H1 (cell line): ENCODE measurements at regions not wholly inside any gene's neighbourhood (a gene's known extent, or its start where the extent isn't known, plus 50 kb on each side); places are given as distances from the start of the nearest gene placed in this dataset.

ENCODE experiments used
- CTCF ChIA-PET: fragments of 300-600 bp; sonication (Branson Sonifier 250); formaldehyde crosslinking; loops from one replicate; lab custom pipeline; 2021; ENCODE audit not compliant: partially characterized antibody; lab: Charles Lee
- POLR2A ChIA-PET: fragments of 300-600 bp; sonication (Branson Sonifier 250); formaldehyde crosslinking; loops from one replicate; lab custom pipeline; 2021; ENCODE audit warnings: inconsistent platforms; ENCODE audit not compliant: partially characterized antibody; lab: Charles Lee
- DNase-seq, 2 experiments: peaks; one replicate each; pipeline versions ENCODE4 v3.0.0 to v3.0.0-alpha.2; 2010 to 2022; ENCODE audit warnings: low spot score in 2 of 2, low read depth in 1 of 2, mixed read lengths in 1 of 2
- FAIRE-seq: peaks from 2 replicates; lab custom pipeline; 2011; peaks lifted over from hg19 to GRCh38; lab: Jason Lieb, UNC
- H2AFZ ChIP-seq: 2 replicates; pipeline ENCODE4 v1.8.1; 2012; ENCODE audit warnings: low read length, inconsistent platforms
- H2AK5ac ChIP-seq: 2 replicates; pipeline ENCODE4 v1.6.1; 2013; ENCODE audit warnings: low read depth, low read length
- H2BK120ac ChIP-seq: replicated peaks from 2 replicates; pipeline ENCODE3; 2013; ENCODE audit warnings: low read depth, low read length, inconsistent platforms
- H2BK12ac ChIP-seq: 2 replicates; pipeline ENCODE4 v1.6.1; 2013; ENCODE audit warnings: low read depth, low read length
- H2BK15ac ChIP-seq: 2 replicates; pipeline ENCODE4 v1.6.1; 2013; ENCODE audit warnings: low read length
- H2BK20ac ChIP-seq: 2 replicates; pipeline ENCODE4 v1.6.1; 2013; ENCODE audit warnings: low read length
- H2BK5ac ChIP-seq: 2 replicates; pipeline ENCODE4 v1.6.1; 2013; ENCODE audit warnings: low read depth, low read length
- H3K14ac ChIP-seq: 2 replicates; pipeline ENCODE4 v1.6.1; 2013; ENCODE audit warnings: inconsistent platforms; ENCODE audit not compliant: insufficient read length
- H3K18ac ChIP-seq: 2 replicates; pipeline ENCODE4 v1.6.1; 2013; ENCODE audit warnings: low read length; ENCODE audit errors: extremely low read depth
- H3K23ac ChIP-seq: 2 replicates; pipeline ENCODE4 v1.6.1; 2013; ENCODE audit warnings: inconsistent platforms; ENCODE audit not compliant: insufficient read length
- H3K23me2 ChIP-seq: 2 replicates; pipeline ENCODE4 v1.6.1; 2013; ENCODE audit warnings: low read depth, low read length
- H3K27ac ChIP-seq: 2 replicates; pipeline ENCODE4 v1.6.1; 2011; ENCODE audit warnings: low read depth, low read length, inconsistent platforms
- H3K27me3 ChIP-seq, 4 experiments: replicated peaks in 1 of 4; 1 replicate in 1 of 4; 2 replicates in 3 of 4; pipeline versions ENCODE4 v1.6.1 to v1.8.1; 2011 to 2013; ENCODE audit warnings: low read length in 3 of 4, mild to moderate bottlenecking in 3 of 4, inconsistent platforms in 2 of 4, mixed read lengths in 2 of 4, moderate library complexity in 1 of 4; ENCODE audit not compliant: control insufficient read depth in 3 of 4, insufficient read depth in 3 of 4; ENCODE audit errors: extremely low read depth in 1 of 4
- H3K36me3 ChIP-seq, 4 experiments: 2 replicates each; pipeline versions ENCODE4 v1.6.1 to v1.8.1; 2011 to 2013; ENCODE audit warnings: mild to moderate bottlenecking in 4 of 4, low read length in 3 of 4, moderate library complexity in 2 of 4, control low read depth in 1 of 4, inconsistent platforms in 1 of 4; ENCODE audit not compliant: insufficient read depth in 4 of 4, control insufficient read depth in 2 of 4
- H3K4ac ChIP-seq: replicated peaks from 2 replicates; pipeline ENCODE3; 2013; ENCODE audit warnings: low read length, low read depth, mixed read lengths, inconsistent platforms; ENCODE audit not compliant: insufficient read length
- H3K4me1 ChIP-seq, 4 experiments: replicated peaks in 1 of 4; 1 replicate in 1 of 4; 2 replicates in 3 of 4; pipeline versions ENCODE4 v1.6.1 to v1.8.1; 2011 to 2013; ENCODE audit warnings: low read length in 3 of 4, inconsistent platforms in 2 of 4, mixed read lengths in 1 of 4; ENCODE audit not compliant: insufficient read depth in 4 of 4, control insufficient read depth in 3 of 4
- H3K4me2 ChIP-seq, 2 experiments: 2 replicates each; pipeline versions ENCODE4 v1.6.1 to v1.8.1; 2011 to 2013; ENCODE audit warnings: low read depth in 2 of 2, low read length in 2 of 2, control low read depth in 1 of 2, inconsistent platforms in 1 of 2, mild to moderate bottlenecking in 1 of 2; ENCODE audit not compliant: insufficient read depth in 1 of 2
- H3K4me3 ChIP-seq, 4 experiments: fragments of 200-600, 300-600 bp in 1 of 4; sonication (generic), shearing (Covaris generic), sonication (Bioruptor Twin) in 1 of 4; 2 replicates each; pipeline versions ENCODE4 v1.5.1 to v1.8.1; 2011 to 2016; ENCODE audit warnings: low read length in 4 of 4, low read depth in 3 of 4, control low read depth in 2 of 4, inconsistent platforms in 2 of 4, mild to moderate bottlenecking in 2 of 4, mixed read lengths in 1 of 4, moderate library complexity in 1 of 4; ENCODE audit not compliant: insufficient read depth in 2 of 4; ENCODE audit errors: extremely low read depth in 1 of 4
- H3K56ac ChIP-seq: replicated peaks from 2 replicates; pipeline ENCODE3; 2013; ENCODE audit warnings: low read depth, mild to moderate bottlenecking, mixed read lengths, low read length, inconsistent platforms; ENCODE audit not compliant: insufficient read length
- H3K79me1 ChIP-seq: 2 replicates; pipeline ENCODE4 v1.6.1; 2013; ENCODE audit warnings: low read depth, low read length, control low read depth
- H3K79me2 ChIP-seq, 2 experiments: 2 replicates each; pipeline versions ENCODE4 v1.6.1 to v1.8.1; 2012 to 2013; ENCODE audit warnings: low read length in 2 of 2, mild to moderate bottlenecking in 2 of 2, inconsistent platforms in 1 of 2; ENCODE audit not compliant: insufficient read depth in 2 of 2, control insufficient read depth in 1 of 2
- H3K9ac ChIP-seq, 4 experiments: replicated peaks in 1 of 4; 1 replicate in 1 of 4; 2 replicates in 3 of 4; pipeline versions ENCODE4 v1.6.1 to v1.8.1; 2011 to 2013; ENCODE audit warnings: low read depth in 3 of 4, low read length in 3 of 4, control low read depth in 2 of 4, mild to moderate bottlenecking in 2 of 4, moderate library complexity in 2 of 4, inconsistent platforms in 1 of 4; ENCODE audit errors: extremely low read depth in 1 of 4
- H3K9me3 ChIP-seq, 2 experiments: 2 replicates each; pipeline versions ENCODE4 v1.6.1 to v1.8.1; 2012 to 2013; ENCODE audit warnings: mild to moderate bottlenecking in 2 of 2, moderate library complexity in 2 of 2, control low read depth in 1 of 2, inconsistent platforms in 1 of 2, low read depth in 1 of 2, low read length in 1 of 2, mixed read lengths in 1 of 2; ENCODE audit not compliant: insufficient read depth in 2 of 2
- H4K20me1 ChIP-seq, 2 experiments: replicated peaks in 1 of 2; 2 replicates each; pipeline versions ENCODE3 to v1.8.1; 2011 to 2013; ENCODE audit warnings: inconsistent platforms in 2 of 2, low read length in 2 of 2, mild to moderate bottlenecking in 1 of 2; ENCODE audit not compliant: insufficient read depth in 2 of 2, control insufficient read depth in 1 of 2
- H4K5ac ChIP-seq: 2 replicates; pipeline ENCODE4 v1.6.1; 2013; ENCODE audit warnings: low read length, low read depth, mixed read lengths, inconsistent platforms; ENCODE audit not compliant: insufficient read length
- H4K8ac ChIP-seq: 2 replicates; pipeline ENCODE4 v1.8.0; 2013; ENCODE audit warnings: mild to moderate bottlenecking, moderate library complexity, low read length, inconsistent platforms; ENCODE audit not compliant: insufficient read depth; ENCODE audit errors: extremely low read depth
- H4K91ac ChIP-seq: replicated peaks from 2 replicates; pipeline ENCODE3; 2013; ENCODE audit warnings: low read length, mixed read lengths, inconsistent platforms; ENCODE audit not compliant: insufficient read length
- CEBPB ChIP-seq: IDR thresholded peaks from 2 replicates; pipeline ENCODE4 v1.6.1; 2012; ENCODE audit warnings: low read depth, low read length
- CTBP2 ChIP-seq: IDR thresholded peaks from 2 replicates; pipeline ENCODE4 v1.7.0; 2011; ENCODE audit warnings: borderline replicate concordance, mild to moderate bottlenecking, moderate library complexity, mixed read lengths, low read length; ENCODE audit not compliant: insufficient read depth, insufficient read length
- CTCF ChIP-seq, 3 experiments: IDR thresholded peaks; 1 replicate in 2 of 3; 2 replicates in 1 of 3; pipeline versions ENCODE4 v1.5.1 to v1.6.1; 2011; ENCODE audit warnings: low read length in 3 of 3, mild to moderate bottlenecking in 3 of 3, inconsistent platforms in 2 of 3, low read depth in 1 of 3, moderate library complexity in 1 of 3; ENCODE audit not compliant: insufficient read depth in 1 of 3; ENCODE audit errors: control extremely low read depth in 1 of 3
- WGBS, 2 experiments: shearing (Covaris generic) in 1 of 2; methylation state at CpG; one replicate each; pipeline versions ENCODE4 v1.1.6 to v1.1.7; 2013 to 2015; ENCODE audit warnings: low lambda C conversion rate in 2 of 2, mixed read lengths in 2 of 2, inconsistent platforms in 1 of 2, low coverage in 1 of 2, missing lambda C conversion rate in 1 of 2; ENCODE audit not compliant: insufficient replicate concordance in 2 of 2, insufficient coverage in 1 of 2, insufficient read length in 1 of 2; ENCODE audit errors: extremely low coverage in 1 of 2, missing lambda C conversion rate in 1 of 2; 5-methylcytosine and 5-hydroxymethylcytosine counted together

GRCh38 chr1:114316204-114316603 lies 162.5 kb upstream of the SYT6 start:
- no peak overlapping the region for H4K91ac ChIP-seq
- no peak for TF ChIP-seq CEBPB
- TF ChIP-seq CTBP2 = no peak
- peak in 1 of 3 experiments; percentile 5; a peak in 1 of 4 replicates for TF ChIP-seq CTCF (IDR thresholded peaks at IDR 0.05; ENCODE audit: control extremely low read depth in 1 of 3, insufficient read depth in 1 of 3, low read depth in 1 of 3, low read length in 3 of 3)
- H2AFZ ChIP-seq = no peak overlapping the region
- H3K23me2 ChIP-seq = no peaks in the 10 kb centered on the region
- FAIRE-seq = no peak
- H3K4me2 ChIP-seq = no peak overlapping the region
- 93% methylated on average over 3 of the region's 3 CpGs; no CpG with 5 or more reads in 1 of the 2 experiments for WGBS, 2 experiments
- DNase-seq = no peak
- ChIA-PET POLR2A (no interaction called here), CTCF (interaction anchor here (1.0 to 1.5 kb wide), 5 partner anchors 22 to 331 kb away, joined by 3 to 4 read pairs (median 3); no protein-coding TSS in a partner anchor)
- no peaks in the 10 kb centered on the region for H3K4me1 ChIP-seq
- no peak overlapping the region for H3K9ac ChIP-seq
- H3K18ac ChIP-seq = no peak overlapping the region
- no peaks in the 10 kb centered on the region for H3K9me3 ChIP-seq
- no peaks in the 10 kb centered on the region for H3K27me3 ChIP-seq
- no peak overlapping the region for H2BK5ac ChIP-seq
- no peak overlapping the region for H3K56ac ChIP-seq
- H3K14ac ChIP-seq = no peak overlapping the region
- H3K23ac ChIP-seq = no peak overlapping the region
- H2BK20ac ChIP-seq = no peak overlapping the region
- H4K20me1 ChIP-seq = no peaks in the 10 kb centered on the region
- H2BK120ac ChIP-seq = no peak overlapping the region
- H3K27ac ChIP-seq = no peak overlapping the region
- H2BK12ac ChIP-seq = no peak overlapping the region
- H3K36me3 ChIP-seq = no peaks in the 10 kb centered on the region
- no peaks in the 10 kb centered on the region for H3K79me2 ChIP-seq
- no peaks in the 10 kb centered on the region for H3K79me1 ChIP-seq
- no peak overlapping the region for H2AK5ac ChIP-seq
- no peak overlapping the region for H2BK15ac ChIP-seq
- H3K4ac ChIP-seq = no peak overlapping the region
- H3K4me3 ChIP-seq = no peak overlapping the region
- no peak overlapping the region for H4K8ac ChIP-seq
- no peak overlapping the region for H4K5ac ChIP-seq
